ENCODE measurements at regions not wholly inside any gene's neighbourhood (a gene's known extent, or its start where the extent isn't known, plus 50 kb on each side); places are given as distances from the start of the nearest gene placed in this dataset.

- DNase-seq (ENCODE audit: extremely low spot score in 2 of 2): peak; percentile 67 to 91
- Histone ChIP-seq H3K27ac (no peak overlapping the region), H3K9me3 (no peaks in the 10 kb centered on the region), H3K36me3 (no peaks in the 10 kb centered on the region), H3K27me3 (no peaks in the 10 kb centered on the region), H3K4me3 (no peak overlapping the region), H3K4me1 (no peaks in the 10 kb centered on the region)
- TF ChIP-seq POLR2A (IDR thresholded peaks at IDR 0.05) (no peak), POLR2AphosphoS5 (IDR thresholded peaks at IDR 0.05; ENCODE audit: insufficient read depth in 1 of 2, low read depth in 1 of 2) (no peak), CTCF (IDR thresholded peaks at IDR 0.05) (no peak)
- intact Hi-C loops (cut with DNase I): no loop called here
Measured at GRCh38 chrX:69025802-69026301, 139.4 kb downstream of the PJA1 start.

GRCh38 chrX:69024931-69025330 is 140.3 kb downstream of the PJA1 start:
- Histone ChIP-seq H3K4me1 (no peaks in the 10 kb centered on the region), H3K27me3 (no peaks in the 10 kb centered on the region), H3K9me3 (no peaks in the 10 kb centered on the region), H3K27ac (peak overlapping the region; percentile 32), H3K36me3 (no peaks in the 10 kb centered on the region), H3K4me3 (no peak overlapping the region)
- DNase-seq (ENCODE audit: extremely low spot score in 2 of 2): peak; percentile 77 to 84
- intact Hi-C loops (cut with DNase I): no loop called here
- TF ChIP-seq CTCF (IDR thresholded peaks at IDR 0.05): no peak
- TF ChIP-seq POLR2A (IDR thresholded peaks at IDR 0.05): no peak
- TF ChIP-seq POLR2AphosphoS5 (IDR thresholded peaks at IDR 0.05; ENCODE audit: insufficient read depth in 1 of 2, low read depth in 1 of 2): peak in 1 of 2 donors; percentile 12

GRCh38 chrX:69024161-69024736 is 141.0 kb downstream of the PJA1 start:
- DNase-seq (ENCODE audit: extremely low spot score in 2 of 2): peak in 1 of 2 donors; percentile 79
- intact Hi-C loops (cut with DNase I): no loop called here
- Histone ChIP-seq H3K27ac (peak overlapping the region; percentile 32), H3K9me3 (no peaks in the 10 kb centered on the region), H3K36me3 (no peaks in the 10 kb centered on the region), H3K4me1 (no peaks in the 10 kb centered on the region), H3K27me3 (no peaks in the 10 kb centered on the region), H3K4me3 (no peak overlapping the region)
- TF ChIP-seq POLR2AphosphoS5 (IDR thresholded peaks at IDR 0.05; ENCODE audit: insufficient read depth in 1 of 2, low read depth in 1 of 2): no peak
- no peak for TF ChIP-seq CTCF (IDR thresholded peaks at IDR 0.05)
- TF ChIP-seq POLR2A (IDR thresholded peaks at IDR 0.05): no peak

GRCh38 chrX:69022430-69022829 is 142.8 kb downstream of the PJA1 start:
- TF ChIP-seq CTCF (IDR thresholded peaks at IDR 0.05) (no peak), POLR2A (IDR thresholded peaks at IDR 0.05) (no peak), POLR2AphosphoS5 (IDR thresholded peaks at IDR 0.05; ENCODE audit: insufficient read depth in 1 of 2, low read depth in 1 of 2) (no peak)
- Histone ChIP-seq H3K36me3 (no peaks in the 10 kb centered on the region), H3K9me3 (no peaks in the 10 kb centered on the region), H3K27me3 (no peaks in the 10 kb centered on the region), H3K27ac (no peak overlapping the region), H3K4me3 (no peak overlapping the region), H3K4me1 (peaks cover 5% of the 10 kb centered on the region)
- intact Hi-C loops (cut with DNase I): no loop called here
- DNase-seq (ENCODE audit: extremely low spot score in 2 of 2): peak; percentile 52 to 81

- H3K27me3 ChIP-seq: no peaks in the 10 kb centered on the region
Measured at GRCh38 chrX:69021141-69021960, 143.9 kb downstream of the PJA1 start.

More at GRCh38 chrX:69021141-69021960, 143.9 kb downstream of the PJA1 start:
- TF ChIP-seq POLR2AphosphoS5 (IDR thresholded peaks at IDR 0.05; ENCODE audit: insufficient read depth in 1 of 2, low read depth in 1 of 2) (no peak), CTCF (IDR thresholded peaks at IDR 0.05) (no peak), POLR2A (IDR thresholded peaks at IDR 0.05) (no peak)
- DNase-seq (ENCODE audit: extremely low spot score in 2 of 2): peak; percentile 77 to 89
- H3K4me1 ChIP-seq: peaks cover 5% of the 10 kb centered on the region
- H3K9me3 ChIP-seq: no peaks in the 10 kb centered on the region
- intact Hi-C loops (cut with DNase I): no loop called here
- no peak overlapping the region for H3K27ac ChIP-seq
- H3K4me3 ChIP-seq: no peak overlapping the region
- H3K36me3 ChIP-seq: no peaks in the 10 kb centered on the region
